ENCODE measurements at regions not wholly inside any gene's neighbourhood (a gene's known extent, or its start where the extent isn't known, plus 50 kb on each side); places are given as distances from the start of the nearest gene placed in this dataset.

- H3K9me3 ChIP-seq (ENCODE audit: control insufficient read depth, insufficient read depth, low read depth, low read length), result no peaks in the 10 kb centered on the region
- H3K36me3 ChIP-seq (ENCODE audit: control insufficient read depth, insufficient read depth, low read length), result no peaks in the 10 kb centered on the region
- no peak overlapping the region for H3K4me2 ChIP-seq (ENCODE audit: extremely low read depth, insufficient read depth, low read length)
- H3K4me1 ChIP-seq (ENCODE audit: control insufficient read depth, extremely low read depth, insufficient read depth, low read length), result no peaks in the 10 kb centered on the region
- H3K9ac ChIP-seq (ENCODE audit: insufficient read depth, low read length), result no peak overlapping the region
- H2AFZ ChIP-seq (ENCODE audit: low read length), result no peak overlapping the region
- no peak for TF ChIP-seq EZH2 (IDR thresholded peaks at IDR 0.05; ENCODE audit: low read length, missing control alignments)
- no peak for TF ChIP-seq CTCF (conservative IDR thresholded peaks at IDR 0.05 in 1 of 2, IDR thresholded peaks at IDR 0.05 in 1 of 2; ENCODE audit: low read depth in 1 of 2, low read length in 2 of 2)
- H3K27me3 ChIP-seq (ENCODE audit: control insufficient read depth, insufficient read depth, low read length), result no peaks in the 10 kb centered on the region
- H3K27ac ChIP-seq (ENCODE audit: insufficient read depth, low read length), result no peak overlapping the region
- H3K4me3 ChIP-seq (replicated peaks in 1 of 4; ENCODE audit: control extremely low read depth in 1 of 4, insufficient read depth in 1 of 4, low read depth in 3 of 4, low read length in 4 of 4), result no peak overlapping the region
- H3K79me2 ChIP-seq (ENCODE audit: control insufficient read depth, insufficient read depth, low read length), result no peaks in the 10 kb centered on the region
- no peak for DNase-seq (ENCODE audit: low read depth in 2 of 2)
- H4K20me1 ChIP-seq (ENCODE audit: control insufficient read depth, extremely low read depth, insufficient read depth, low read length), result no peaks in the 10 kb centered on the region
Measured at GRCh38 chr3:78304115-78304514, 1264.2 kb downstream of the ROBO2 start.

- TF ChIP-seq EZH2 (IDR thresholded peaks at IDR 0.05; ENCODE audit: low read length, missing control alignments) (no peak), CTCF (conservative IDR thresholded peaks at IDR 0.05 in 1 of 2, IDR thresholded peaks at IDR 0.05 in 1 of 2; ENCODE audit: low read depth in 1 of 2, low read length in 2 of 2) (no peak)
- H3K27ac ChIP-seq (ENCODE audit: insufficient read depth, low read length), result no peak overlapping the region
Measured at GRCh38 chr3:78312851-78313250, 1273.0 kb downstream of the ROBO2 start.

GRCh38 chr3:78313332-78313731, 1273.4 kb downstream of the ROBO2 start:
- Histone ChIP-seq H2AFZ (ENCODE audit: low read length) (no peak overlapping the region), H3K9ac (ENCODE audit: insufficient read depth, low read length) (no peak overlapping the region), H3K9me3 (ENCODE audit: control insufficient read depth, insufficient read depth, low read depth, low read length) (no peaks in the 10 kb centered on the region), H3K27me3 (ENCODE audit: control insufficient read depth, insufficient read depth, low read length) (no peaks in the 10 kb centered on the region), H3K36me3 (ENCODE audit: control insufficient read depth, insufficient read depth, low read length) (no peaks in the 10 kb centered on the region), H3K27ac (ENCODE audit: insufficient read depth, low read length) (no peak overlapping the region), H3K4me2 (ENCODE audit: extremely low read depth, insufficient read depth, low read length) (no peak overlapping the region), H3K4me3 (replicated peaks in 1 of 4; ENCODE audit: control extremely low read depth in 1 of 4, insufficient read depth in 1 of 4, low read depth in 3 of 4, low read length in 4 of 4) (no peak overlapping the region), H3K79me2 (ENCODE audit: control insufficient read depth, insufficient read depth, low read length) (no peaks in the 10 kb centered on the region), H4K20me1 (ENCODE audit: control insufficient read depth, extremely low read depth, insufficient read depth, low read length) (no peaks in the 10 kb centered on the region), H3K4me1 (ENCODE audit: control insufficient read depth, extremely low read depth, insufficient read depth, low read length) (no peaks in the 10 kb centered on the region)
- TF ChIP-seq CTCF (conservative IDR thresholded peaks at IDR 0.05 in 1 of 2, IDR thresholded peaks at IDR 0.05 in 1 of 2; ENCODE audit: low read depth in 1 of 2, low read length in 2 of 2) (no peak), EZH2 (IDR thresholded peaks at IDR 0.05; ENCODE audit: low read length, missing control alignments) (no peak)
- DNase-seq (ENCODE audit: low read depth in 2 of 2), result no peak

More at GRCh38 chr3:78312851-78313250, 1273.0 kb downstream of the ROBO2 start:
- no peaks in the 10 kb centered on the region for H3K36me3 ChIP-seq (ENCODE audit: control insufficient read depth, insufficient read depth, low read length)
- no peaks in the 10 kb centered on the region for H3K9me3 ChIP-seq (ENCODE audit: control insufficient read depth, insufficient read depth, low read depth, low read length)
- H3K9ac ChIP-seq (ENCODE audit: insufficient read depth, low read length), result no peak overlapping the region
- H3K4me1 ChIP-seq (ENCODE audit: control insufficient read depth, extremely low read depth, insufficient read depth, low read length), result no peaks in the 10 kb centered on the region
- H3K4me3 ChIP-seq (replicated peaks in 1 of 4; ENCODE audit: control extremely low read depth in 1 of 4, insufficient read depth in 1 of 4, low read depth in 3 of 4, low read length in 4 of 4), result no peak overlapping the region
- no peak overlapping the region for H2AFZ ChIP-seq (ENCODE audit: low read length)
- H3K27me3 ChIP-seq (ENCODE audit: control insufficient read depth, insufficient read depth, low read length), result no peaks in the 10 kb centered on the region
- H3K4me2 ChIP-seq (ENCODE audit: extremely low read depth, insufficient read depth, low read length), result no peak overlapping the region
- no peaks in the 10 kb centered on the region for H3K79me2 ChIP-seq (ENCODE audit: control insufficient read depth, insufficient read depth, low read length)
- H4K20me1 ChIP-seq (ENCODE audit: control insufficient read depth, extremely low read depth, insufficient read depth, low read length), result no peaks in the 10 kb centered on the region
- no peak for DNase-seq (ENCODE audit: low read depth in 2 of 2)

All from fibroblast of lung (primary cell).